ENCODE measurements at regions not wholly inside any gene's neighbourhood (a gene's known extent, or its start where the extent isn't known, plus 50 kb on each side); places are given as distances from the start of the nearest gene placed in this dataset.

DNA sequence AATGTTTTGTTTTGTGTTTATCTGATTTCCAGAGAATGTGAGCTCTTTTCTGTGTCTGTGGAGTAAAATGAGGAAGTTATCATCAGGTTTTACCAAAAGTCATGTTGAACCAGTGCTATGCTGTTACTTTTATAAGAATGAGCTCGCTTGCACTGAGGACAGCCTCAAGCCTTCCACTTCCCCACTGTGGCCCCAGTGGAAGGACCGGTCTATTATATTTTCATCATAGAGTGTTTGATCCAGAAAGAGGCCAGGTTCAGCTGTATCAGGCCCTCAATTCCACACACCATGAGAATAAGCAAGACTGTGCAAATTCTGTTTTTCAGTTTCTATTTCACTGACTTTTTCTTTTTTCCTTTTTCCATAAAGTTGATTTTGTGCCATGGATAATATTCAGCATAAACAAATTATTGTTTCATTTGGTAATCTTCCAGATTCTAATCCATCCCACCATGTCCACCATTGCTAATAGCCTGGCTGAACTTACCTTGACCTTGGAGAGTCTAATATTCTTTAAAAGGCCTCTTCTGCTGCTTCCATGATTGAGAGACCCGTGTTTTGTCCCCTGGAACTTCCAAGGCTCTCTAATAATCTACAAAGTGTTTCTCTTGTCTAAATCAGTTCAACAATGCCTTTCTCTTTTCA lies 286.2 kb downstream of the THBS2 start:
- ATAC-seq (no peak), DNase-seq (no peak)
- Histone ChIP-seq H3K4me1 (no peaks in the 10 kb centered on the region), H3K36me3 (replicated peaks in 1 of 2; ENCODE audit: insufficient read depth in 1 of 2, low read depth in 2 of 2) (no peaks in the 10 kb centered on the region), H3K4me3 (no peak overlapping the region), H3K27ac (no peak overlapping the region), H3K27me3 (no peaks in the 10 kb centered on the region), H3K9me3 (no peaks in the 10 kb centered on the region)
- TF ChIP-seq POLR2A (IDR thresholded peaks at IDR 0.05) (no peak), CTCF (IDR thresholded peaks at IDR 0.05) (no peak)
- intact Hi-C loops (cut with DNase I): no loop called here
- 70 to 78% methylated on average over 3 of the region's 3 CpGs for WGBS, 2 donors

GRCh38 chr6:168964138-168964835 lies 289.4 kb downstream of the THBS2 start:
- 67 to 74% methylated on average over 14 of the region's 14 CpGs for WGBS, 2 donors
- H3K9me3 ChIP-seq: no peaks in the 10 kb centered on the region
- DNase-seq: no peak
- no peaks in the 10 kb centered on the region for H3K4me1 ChIP-seq
- no peaks in the 10 kb centered on the region for H3K27me3 ChIP-seq
- intact Hi-C loops (cut with DNase I): no loop called here
- no peak for ATAC-seq
- no peak for TF ChIP-seq CTCF (IDR thresholded peaks at IDR 0.05)
- TF ChIP-seq POLR2A (IDR thresholded peaks at IDR 0.05): no peak
- H3K27ac ChIP-seq: no peak overlapping the region
- no peak overlapping the region for H3K4me3 ChIP-seq
- no peaks in the 10 kb centered on the region for H3K36me3 ChIP-seq (replicated peaks in 1 of 2; ENCODE audit: insufficient read depth in 1 of 2, low read depth in 2 of 2)

GRCh38 chr6:168962886-168963285 lies 290.8 kb downstream of the THBS2 start:
- no peaks in the 10 kb centered on the region for H3K36me3 ChIP-seq (replicated peaks in 1 of 2; ENCODE audit: insufficient read depth in 1 of 2, low read depth in 2 of 2)
- no peaks in the 10 kb centered on the region for H3K4me1 ChIP-seq
- ATAC-seq: no peak
- intact Hi-C loops (cut with DNase I): no loop called here
- H3K4me3 ChIP-seq: no peak overlapping the region
- no peaks in the 10 kb centered on the region for H3K9me3 ChIP-seq
- DNase-seq: no peak
- no peaks in the 10 kb centered on the region for H3K27me3 ChIP-seq
- TF ChIP-seq POLR2A (IDR thresholded peaks at IDR 0.05): no peak
- no peak for TF ChIP-seq CTCF (IDR thresholded peaks at IDR 0.05)
- H3K27ac ChIP-seq: no peak overlapping the region
- 74 to 76% methylated on average over 14 of the region's 14 CpGs for WGBS, 2 donors

DNA sequence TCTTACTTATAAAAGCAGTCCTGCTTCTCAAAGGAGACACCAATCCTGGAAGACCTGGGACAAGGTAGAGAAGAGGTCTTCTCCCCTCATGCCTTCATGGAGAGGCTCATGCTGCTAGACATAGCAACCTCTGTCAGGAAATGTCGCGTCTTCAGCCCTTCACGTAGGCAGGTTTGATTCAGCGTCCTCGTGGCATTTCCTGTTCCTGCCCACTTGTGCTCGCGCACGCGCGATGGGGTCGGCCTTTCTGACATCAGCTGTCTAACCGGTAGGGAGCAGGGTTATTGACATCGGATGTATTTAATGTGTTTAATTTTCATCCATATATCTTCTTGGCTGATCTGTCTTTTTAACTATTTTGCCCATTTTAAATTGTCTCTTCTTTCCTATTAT lies 292.4 kb downstream of the THBS2 start:
- ATAC-seq: no peak
- DNase-seq: no peak
- no peaks in the 10 kb centered on the region for H3K9me3 ChIP-seq
- intact Hi-C loops (cut with DNase I): no loop called here
- H3K4me1 ChIP-seq: no peaks in the 10 kb centered on the region
- no peaks in the 10 kb centered on the region for H3K36me3 ChIP-seq (replicated peaks in 1 of 2; ENCODE audit: insufficient read depth in 1 of 2, low read depth in 2 of 2)
- TF ChIP-seq CTCF (IDR thresholded peaks at IDR 0.05) (no peak), POLR2A (IDR thresholded peaks at IDR 0.05) (no peak)
- H3K4me3 ChIP-seq: no peak overlapping the region
- no peak overlapping the region for H3K27ac ChIP-seq
- no peaks in the 10 kb centered on the region for H3K27me3 ChIP-seq
- WGBS, 2 donors: 86 to 92% methylated on average over 13 of the region's 13 CpGs

Data from body of pancreas (tissue), 4 donors.